K562 (cell line): ENCODE measurements at regions not wholly inside any gene's neighbourhood (a gene's known extent, or its start where the extent isn't known, plus 50 kb on each side); places are given as distances from the start of the nearest gene placed in this dataset.

Experiments used
- DPF2 ChIP-seq: fragments of 450-650 bp; IDR thresholded peaks from 2 replicates; pipeline ENCODE4 v1.6.1; 2016
- EP300 ChIP-seq: IDR thresholded peaks from 2 replicates; pipeline ENCODE4 v1.6.1; 2012; ENCODE audit warnings: low read length, improper control_type of control experiment
- HDAC1 ChIP-seq, 2 experiments: fragments of 450-650 bp; IDR thresholded peaks; 2 replicates each; pipeline ENCODE4 v1.6.1; 2016 to 2017; ENCODE audit warnings: inconsistent platforms in 1 of 2, mild to moderate bottlenecking in 1 of 2, moderate library complexity in 1 of 2
- JUND ChIP-seq, 2 experiments: IDR thresholded peaks; 2 replicates in 1 of 2; 3 replicates in 1 of 2; pipeline ENCODE4 v1.6.1; 2011; ENCODE audit warnings: borderline replicate concordance in 2 of 2, low read depth in 2 of 2, low read length in 2 of 2, improper control_type of control experiment in 1 of 2, missing biosample characterization in 1 of 2, missing genetic modification characterization in 1 of 2, missing genetic modification reagents in 1 of 2
- KLF10 ChIP-seq: fragments of 250-450 bp; sonication (Bioruptor Pico); IDR thresholded peaks from 2 replicates; pipeline ENCODE4 v1.6.1; 2021; ENCODE audit warnings: matching md5 sums
- NCOA1 ChIP-seq: fragments of 450-650 bp; IDR thresholded peaks from 2 replicates; pipeline ENCODE4 v1.6.1; 2016; ENCODE audit warnings: low read depth
- NEUROD1 ChIP-seq: fragments of 150-350 bp; IDR thresholded peaks from 2 replicates; pipeline ENCODE4 v1.6.1; 2014; ENCODE audit warnings: borderline replicate concordance, low read length, low read depth; ENCODE audit not compliant: partially characterized antibody
- POLR3G ChIP-seq: IDR thresholded peaks from 2 replicates; pipeline ENCODE4 v1.6.1; 2011; ENCODE audit not compliant: insufficient read length, insufficient replicate concordance; ENCODE audit errors: extremely low read depth
- RCOR1 ChIP-seq, 2 experiments: IDR thresholded peaks; 2 replicates each; pipeline ENCODE4 v1.6.1; 2012; ENCODE audit warnings: low read depth in 2 of 2, low read length in 2 of 2, borderline replicate concordance in 1 of 2, improper control_type of control experiment in 1 of 2
- RFX7 ChIP-seq: fragments of 250-450 bp; sonication (Bioruptor Pico); IDR thresholded peaks from 2 replicates; pipeline ENCODE4 v1.5.1; 2021; ENCODE audit warnings: mild to moderate bottlenecking
- RNF2 ChIP-seq: sonication (generic); IDR thresholded peaks from 2 replicates; pipeline ENCODE4 v1.6.1; 2016
- SIRT6 ChIP-seq: IDR thresholded peaks from one replicate; pipeline ENCODE4 v1.6.1; 2012; ENCODE audit warnings: low read depth, mild to moderate bottlenecking, control low read depth, inconsistent platforms, low read length, moderate library complexity
- ZFP91 ChIP-seq: sonication (generic); formaldehyde crosslinking; IDR thresholded peaks from 2 replicates; pipeline ENCODE4 v1.8.0; 2022; ENCODE audit warnings: mild to moderate bottlenecking, missing genetic modification reagents
- ZMIZ1 ChIP-seq, 2 experiments: fragments of 150-350 bp in 1 of 2; IDR thresholded peaks; 2 replicates each; pipeline ENCODE4 v1.6.1; 2012 to 2016; ENCODE audit warnings: low read depth in 2 of 2, low read length in 2 of 2, mild to moderate bottlenecking in 1 of 2, moderate library complexity in 1 of 2
- ZNF124 ChIP-seq: sonication (generic); formaldehyde crosslinking; IDR thresholded peaks from 2 replicates; pipeline ENCODE4 v1.8.1; 2022; ENCODE audit warnings: missing genetic modification reagents
- ZNF175 ChIP-seq: fragments of 200-800 bp; sonication (Bioruptor generic); IDR thresholded peaks from 2 replicates; pipeline ENCODE4 v1.6.1; 2016; ENCODE audit warnings: low read depth, mild to moderate bottlenecking, missing genetic modification characterization, missing compliant biosample characterization
- ZNF197 ChIP-seq: fragments of 200-800 bp; sonication (Bioruptor generic); IDR thresholded peaks from 2 replicates; pipeline ENCODE4 v1.6.1; 2016; ENCODE audit warnings: low read depth, missing genetic modification characterization, missing compliant biosample characterization
- TF ChIP-seq, protein P1 (sequence below), 2 experiments: IDR thresholded peaks; 2 replicates each; pipeline ENCODE4 v1.6.1; 2011; ENCODE audit warnings: borderline replicate concordance in 1 of 2, control low read depth in 1 of 2, low read depth in 1 of 2, low read length in 1 of 2, mild to moderate bottlenecking in 1 of 2, mixed read lengths in 1 of 2, moderate library complexity in 1 of 2; ENCODE audit not compliant: insufficient read depth in 1 of 2, insufficient read length in 1 of 2, poor library complexity in 1 of 2, severe bottlenecking in 1 of 2; ENCODE audit errors: extremely low read depth in 1 of 2
- TF ChIP-seq, protein P2 (sequence below): fragments of 450-650 bp; IDR thresholded peaks from 2 replicates; pipeline ENCODE4 v1.6.1; 2016; ENCODE audit warnings: low read depth, mild to moderate bottlenecking, moderate library complexity
- TF ChIP-seq, protein P3 (sequence below): sonication (generic); formaldehyde crosslinking; IDR thresholded peaks from 2 replicates; pipeline ENCODE4 v1.8.0; 2022; ENCODE audit warnings: mild to moderate bottlenecking, missing genetic modification reagents

DNA sequence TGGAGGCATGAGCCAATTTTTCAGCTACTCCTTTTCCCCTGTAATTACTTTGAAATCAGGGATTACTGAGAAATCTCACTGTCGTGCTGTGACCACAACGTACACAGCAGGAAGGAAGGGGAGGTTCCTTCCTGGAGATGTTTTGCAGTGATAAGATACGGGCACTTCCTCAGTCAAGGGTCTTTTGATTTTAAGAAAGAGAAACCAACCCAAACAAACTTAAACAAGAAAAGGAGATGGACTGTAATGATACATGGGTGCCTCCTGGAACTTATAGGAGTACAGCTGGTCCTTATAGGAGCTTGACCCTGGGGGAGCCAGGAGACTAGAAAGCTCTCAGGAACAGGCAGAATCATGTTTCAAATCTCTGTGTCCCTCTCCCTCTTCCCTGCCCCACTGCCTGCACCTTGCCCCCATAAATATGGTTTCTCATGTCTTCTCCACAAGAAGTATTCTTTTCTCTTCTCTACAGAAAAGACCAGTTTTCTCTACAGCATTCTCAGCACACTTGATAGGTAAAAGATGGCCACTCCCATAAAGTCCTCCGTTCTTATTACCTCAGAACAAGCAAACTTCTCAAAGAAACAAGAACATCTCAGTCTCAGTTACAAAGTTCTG is 281.1 kb upstream of the AMIGO2 start (continued):
- TF ChIP-seq EP300 = peak; percentile 97
- no peak for TF ChIP-seq ZFP91
- no peak for TF ChIP-seq SIRT6
- TF ChIP-seq ZNF175 (CRISPR knock-in tag) = peak; percentile 34; the same call in 1 of the 2 replicates
- TF ChIP-seq NEUROD1 = peak; percentile 82
- TF ChIP-seq HDAC1 (IDR thresholded peaks at IDR 0.05) = peak in 1 of 2 experiments; percentile 88; a peak in 2 of 4 replicates
- peak in 1 of 2 experiments; percentile 65; a peak in 1 of 4 replicates for TF ChIP-seq ZMIZ1 (IDR thresholded peaks at IDR 0.05; ENCODE audit: low read depth in 2 of 2, low read length in 2 of 2)
- peak; percentile 59 for TF ChIP-seq JUND (IDR thresholded peaks at IDR 0.05; ENCODE audit: borderline replicate concordance, low read depth, low read length)
- peak; percentile 69; the same call in 1 of the 3 replicates for TF ChIP-seq JUND (tag; IDR thresholded peaks at IDR 0.05; ENCODE audit: borderline replicate concordance, low read depth, low read length)
- peak; percentile 71; the same call in 1 of the 2 replicates for TF ChIP-seq NCOA1
- TF ChIP-seq, protein P1, sequence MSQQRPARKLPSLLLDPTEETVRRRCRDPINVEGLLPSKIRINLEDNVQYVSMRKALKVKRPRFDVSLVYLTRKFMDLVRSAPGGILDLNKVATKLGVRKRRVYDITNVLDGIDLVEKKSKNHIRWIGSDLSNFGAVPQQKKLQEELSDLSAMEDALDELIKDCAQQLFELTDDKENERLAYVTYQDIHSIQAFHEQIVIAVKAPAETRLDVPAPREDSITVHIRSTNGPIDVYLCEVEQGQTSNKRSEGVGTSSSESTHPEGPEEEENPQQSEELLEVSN (IDR thresholded peaks at IDR 0.05; ENCODE audit: borderline replicate concordance in 1 of 2, extremely low read depth in 1 of 2, insufficient read depth in 1 of 2, insufficient read length in 1 of 2, low read depth in 1 of 2, low read length in 1 of 2, poor library complexity in 1 of 2, severe bottlenecking in 1 of 2) = no peak
- TF ChIP-seq, protein P2, sequence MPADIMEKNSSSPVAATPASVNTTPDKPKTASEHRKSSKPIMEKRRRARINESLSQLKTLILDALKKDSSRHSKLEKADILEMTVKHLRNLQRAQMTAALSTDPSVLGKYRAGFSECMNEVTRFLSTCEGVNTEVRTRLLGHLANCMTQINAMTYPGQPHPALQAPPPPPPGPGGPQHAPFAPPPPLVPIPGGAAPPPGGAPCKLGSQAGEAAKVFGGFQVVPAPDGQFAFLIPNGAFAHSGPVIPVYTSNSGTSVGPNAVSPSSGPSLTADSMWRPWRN = peak; percentile 64; the same call in 1 of the 2 replicates
- peak; percentile 93; the same call in 1 of the 2 replicates for TF ChIP-seq RNF2
- TF ChIP-seq RFX7 = no peak
- peak; percentile 90 for TF ChIP-seq DPF2
- TF ChIP-seq, protein P3, sequence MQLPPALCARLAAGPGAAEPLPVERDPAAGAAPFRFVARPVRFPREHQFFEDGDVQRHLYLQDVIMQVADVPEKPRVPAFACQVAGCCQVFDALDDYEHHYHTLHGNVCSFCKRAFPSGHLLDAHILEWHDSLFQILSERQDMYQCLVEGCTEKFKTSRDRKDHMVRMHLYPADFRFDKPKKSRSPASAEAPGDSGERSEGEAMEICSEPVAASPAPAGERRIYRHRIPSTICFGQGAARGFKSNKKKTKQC = no peak
- no peak for TF ChIP-seq ZNF124 (CRISPR knock-in tag)
- TF ChIP-seq KLF10 (CRISPR knock-in tag) = no peak
- peak; percentile 51 to 99; a peak in 3 of 4 replicates for TF ChIP-seq RCOR1 (IDR thresholded peaks at IDR 0.05; ENCODE audit: borderline replicate concordance in 1 of 2, low read depth in 2 of 2, low read length in 2 of 2)
- TF ChIP-seq ZNF197 (CRISPR knock-in tag) = no peak
- no peak for TF ChIP-seq POLR3G
